B cell (primary cell): ENCODE measurements at regions not wholly inside any gene's neighbourhood (a gene's known extent, or its start where the extent isn't known, plus 50 kb on each side); places are given as distances from the start of the nearest gene placed in this dataset.

Source experiments
- EZH2 ChIP-seq: IDR thresholded peaks from 2 replicates; pipeline ENCODE4 v1.6.1; 2012; ENCODE audit warnings: borderline replicate concordance, low read depth, mild to moderate bottlenecking, moderate library complexity, low read length; ENCODE audit not compliant: insufficient read depth, poor library complexity, severe bottlenecking
- TF ChIP-seq, protein P1 (sequence below): fragments of 200-600 bp; IDR thresholded peaks from one replicate; pipeline ENCODE4 v1.8.0; 2022; ENCODE audit warnings: antibody characterized with exemption, mild to moderate bottlenecking

DNA sequence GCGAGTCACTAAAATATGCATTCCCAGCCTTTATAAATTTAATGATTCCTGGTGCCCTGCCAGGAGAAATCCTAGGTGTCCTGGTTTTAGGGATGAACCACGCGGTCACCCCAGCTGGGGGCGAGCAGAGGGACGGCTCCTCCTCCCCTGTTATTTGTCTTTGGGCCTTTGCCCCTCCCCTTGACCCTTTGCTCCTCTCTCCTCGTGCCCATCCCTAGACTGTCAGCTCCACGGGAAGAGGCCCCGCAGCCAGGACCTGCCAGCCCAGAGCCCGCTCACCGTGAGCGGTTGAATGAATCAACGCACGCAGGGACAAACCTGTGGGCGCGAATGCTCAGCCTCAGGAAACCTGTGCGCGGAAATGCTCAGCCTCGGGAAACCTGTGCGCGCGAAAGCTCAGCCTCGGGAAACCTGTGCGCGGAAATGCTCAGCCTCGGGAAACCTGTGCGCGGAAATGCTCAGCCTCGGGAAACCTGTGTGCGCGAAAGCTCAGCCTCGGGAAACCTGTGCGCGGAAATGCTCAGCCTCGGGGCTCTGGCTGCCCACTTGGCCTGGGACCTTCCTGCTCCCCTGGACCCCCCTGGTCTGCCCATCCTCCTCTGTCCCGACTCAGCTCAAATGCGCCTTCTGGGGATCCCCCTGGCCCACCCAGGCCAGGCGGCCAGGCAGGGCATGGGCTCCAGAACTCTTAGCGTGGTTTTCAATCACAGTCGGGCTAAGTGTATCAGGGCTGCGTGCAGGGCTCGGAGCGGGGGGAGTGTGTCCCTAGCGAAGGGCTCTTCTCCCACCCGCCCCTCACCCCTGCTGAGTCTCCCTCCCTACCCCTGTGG lies 140.5 kb upstream of the COL5A1 start:
- TF ChIP-seq, protein P1, sequence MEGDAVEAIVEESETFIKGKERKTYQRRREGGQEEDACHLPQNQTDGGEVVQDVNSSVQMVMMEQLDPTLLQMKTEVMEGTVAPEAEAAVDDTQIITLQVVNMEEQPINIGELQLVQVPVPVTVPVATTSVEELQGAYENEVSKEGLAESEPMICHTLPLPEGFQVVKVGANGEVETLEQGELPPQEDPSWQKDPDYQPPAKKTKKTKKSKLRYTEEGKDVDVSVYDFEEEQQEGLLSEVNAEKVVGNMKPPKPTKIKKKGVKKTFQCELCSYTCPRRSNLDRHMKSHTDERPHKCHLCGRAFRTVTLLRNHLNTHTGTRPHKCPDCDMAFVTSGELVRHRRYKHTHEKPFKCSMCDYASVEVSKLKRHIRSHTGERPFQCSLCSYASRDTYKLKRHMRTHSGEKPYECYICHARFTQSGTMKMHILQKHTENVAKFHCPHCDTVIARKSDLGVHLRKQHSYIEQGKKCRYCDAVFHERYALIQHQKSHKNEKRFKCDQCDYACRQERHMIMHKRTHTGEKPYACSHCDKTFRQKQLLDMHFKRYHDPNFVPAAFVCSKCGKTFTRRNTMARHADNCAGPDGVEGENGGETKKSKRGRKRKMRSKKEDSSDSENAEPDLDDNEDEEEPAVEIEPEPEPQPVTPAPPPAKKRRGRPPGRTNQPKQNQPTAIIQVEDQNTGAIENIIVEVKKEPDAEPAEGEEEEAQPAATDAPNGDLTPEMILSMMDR = no peak
- TF ChIP-seq EZH2 = no peak
